HEK293T (cell line): ENCODE measurements at regions not wholly inside any gene's neighbourhood (a gene's known extent, or its start where the extent isn't known, plus 50 kb on each side); places are given as distances from the start of the nearest gene placed in this dataset.

Experiments used
- CTCF ChIA-PET: fragments of 350-600 bp; formaldehyde crosslinking; extraction: SDS; loops from one replicate; lab custom pipeline; 2021; ENCODE audit warnings: antibody characterized with exemption, inconsistent platforms; lab: Yijun Ruan, JAX
- POLR2A ChIA-PET: fragments of 350-600 bp; formaldehyde crosslinking; extraction: SDS; loops from one replicate; lab custom pipeline; 2020; ENCODE audit warnings: antibody characterized with exemption, inconsistent platforms; lab: Yijun Ruan, JAX
- DNase-seq: peaks from one replicate; pipeline ENCODE4 v3.0.0; 2012; ENCODE audit warnings: mixed read lengths; ENCODE audit errors: extremely low spot score
- ARNT ChIP-seq: fragments of 450-650 bp; IDR thresholded peaks from 2 replicates; pipeline ENCODE4 v1.6.1; 2017; ENCODE audit warnings: mild to moderate bottlenecking
- BHLHE40 ChIP-seq: fragments of 450-650 bp; IDR thresholded peaks from 2 replicates; pipeline ENCODE4 v1.6.1; 2016; ENCODE audit warnings: mild to moderate bottlenecking, moderate library complexity, borderline replicate concordance
- CTBP1 ChIP-seq: fragments of 450-650 bp; IDR thresholded peaks from 2 replicates; pipeline ENCODE4 v1.6.1; 2016; ENCODE audit warnings: borderline replicate concordance
- ELF4 ChIP-seq: fragments of 450-650 bp; IDR thresholded peaks from 2 replicates; pipeline ENCODE4 v1.6.1; 2017; ENCODE audit warnings: antibody characterized with exemption
- FOXA1 ChIP-seq: fragments of 450-650 bp; IDR thresholded peaks from 2 replicates; pipeline ENCODE4 v1.6.1; 2016; ENCODE audit warnings: mild to moderate bottlenecking
- FOXK2 ChIP-seq: fragments of 450-650 bp; IDR thresholded peaks from 2 replicates; pipeline ENCODE4 v1.6.1; 2016; ENCODE audit warnings: mild to moderate bottlenecking
- FOXM1 ChIP-seq: fragments of 450-650 bp; IDR thresholded peaks from 2 replicates; pipeline ENCODE4 v1.6.1; 2017; ENCODE audit warnings: mild to moderate bottlenecking, borderline replicate concordance
- HDGF ChIP-seq: fragments of 450-650 bp; IDR thresholded peaks from 2 replicates; pipeline ENCODE4 v1.6.1; 2017; ENCODE audit warnings: antibody characterized with exemption, borderline replicate concordance
- L3MBTL2 ChIP-seq: fragments of 450-650 bp; conservative IDR thresholded peaks from 2 replicates; pipeline ENCODE4 v1.6.1; 2016; ENCODE audit warnings: mild to moderate bottlenecking
- LEF1 ChIP-seq: fragments of 450-650 bp; IDR thresholded peaks from 2 replicates; pipeline ENCODE4 v1.6.1; 2017; ENCODE audit warnings: mild to moderate bottlenecking, borderline replicate concordance
- NFRKB ChIP-seq: fragments of 450-650 bp; IDR thresholded peaks from 2 replicates; pipeline ENCODE4 v1.6.1; 2016; ENCODE audit warnings: mild to moderate bottlenecking, moderate library complexity
- SP1 ChIP-seq: fragments of 450-650 bp; IDR thresholded peaks from 2 replicates; pipeline ENCODE4 v1.6.1; 2017
- SUZ12 ChIP-seq: fragments of 450-650 bp; IDR thresholded peaks from 2 replicates; pipeline ENCODE4 v1.6.1; 2016; ENCODE audit warnings: mild to moderate bottlenecking
- TARDBP ChIP-seq: fragments of 450-650 bp; IDR thresholded peaks from 2 replicates; pipeline ENCODE4 v1.6.1; 2016
- ZNF384 ChIP-seq: fragments of 450-650 bp; IDR thresholded peaks from 2 replicates; pipeline ENCODE4 v1.6.1; 2016
- TF ChIP-seq, protein P1 (sequence below): fragments of 450-650 bp; IDR thresholded peaks from 2 replicates; pipeline ENCODE4 v1.6.1; 2016

DNA sequence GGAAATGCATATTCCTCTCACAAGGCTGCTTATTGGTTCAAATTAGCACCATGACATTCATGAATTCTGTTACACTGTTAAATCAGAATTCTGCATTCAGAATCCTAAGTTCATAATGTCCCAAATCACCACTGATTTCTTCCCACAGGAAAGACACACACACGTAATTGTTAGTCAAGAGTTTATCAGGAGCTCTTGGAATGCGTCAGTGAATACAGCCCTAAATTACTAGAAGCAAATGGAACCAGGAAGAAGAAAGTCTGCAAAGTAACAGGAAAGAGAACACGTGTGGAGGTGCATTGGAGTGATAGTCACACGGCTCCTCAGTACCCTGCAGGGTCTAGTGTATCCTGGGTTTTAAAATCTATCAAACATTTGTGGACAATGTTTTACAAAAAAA lies 110.2 kb downstream of the ANXA2R start:
- ChIA-PET CTCF (no interaction called here), POLR2A (no interaction called here)
- DNase-seq: no peak
- TF ChIP-seq FOXM1: no peak
- no peak for TF ChIP-seq HDGF
- no peak for TF ChIP-seq ARNT
- no peak for TF ChIP-seq LEF1
- TF ChIP-seq SP1: no peak
- no peak for TF ChIP-seq TARDBP

DNA sequence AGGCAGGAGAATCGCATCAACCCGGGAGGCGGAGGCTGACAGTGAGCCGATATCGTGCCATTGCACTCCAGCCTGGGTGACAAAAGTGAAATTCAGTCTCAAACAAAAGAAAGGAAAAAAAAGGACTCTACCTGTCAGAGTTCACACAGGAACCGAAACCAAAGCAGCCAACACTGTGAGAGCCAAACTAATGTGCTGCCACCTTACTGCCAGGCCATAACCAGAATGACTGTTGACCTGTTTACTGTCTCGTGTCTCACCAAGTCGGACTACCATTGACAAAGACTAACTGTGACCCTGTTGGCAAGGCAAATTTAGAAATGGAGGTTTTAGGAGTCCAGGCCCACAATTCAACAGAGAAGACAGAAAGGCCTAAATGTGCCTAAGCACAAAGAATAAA lies 112.4 kb downstream of the ANXA2R start:
- ChIA-PET CTCF (no interaction called here), POLR2A (no interaction called here)
- no peak for DNase-seq
- TF ChIP-seq, protein P1, sequence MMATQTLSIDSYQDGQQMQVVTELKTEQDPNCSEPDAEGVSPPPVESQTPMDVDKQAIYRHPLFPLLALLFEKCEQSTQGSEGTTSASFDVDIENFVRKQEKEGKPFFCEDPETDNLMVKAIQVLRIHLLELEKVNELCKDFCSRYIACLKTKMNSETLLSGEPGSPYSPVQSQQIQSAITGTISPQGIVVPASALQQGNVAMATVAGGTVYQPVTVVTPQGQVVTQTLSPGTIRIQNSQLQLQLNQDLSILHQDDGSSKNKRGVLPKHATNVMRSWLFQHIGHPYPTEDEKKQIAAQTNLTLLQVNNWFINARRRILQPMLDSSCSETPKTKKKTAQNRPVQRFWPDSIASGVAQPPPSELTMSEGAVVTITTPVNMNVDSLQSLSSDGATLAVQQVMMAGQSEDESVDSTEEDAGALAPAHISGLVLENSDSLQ: no peak
- TF ChIP-seq SUZ12: no peak
- no peak for TF ChIP-seq FOXK2
- no peak for TF ChIP-seq FOXM1
- TF ChIP-seq ZNF384: no peak
- TF ChIP-seq ARNT: no peak
- TF ChIP-seq LEF1: no peak
- no peak for TF ChIP-seq HDGF
- TF ChIP-seq TARDBP: no peak
- TF ChIP-seq CTBP1: no peak
- no peak for TF ChIP-seq NFRKB
- no peak for TF ChIP-seq SP1
- TF ChIP-seq ELF4: no peak
- no peak for TF ChIP-seq FOXA1
- no peak for TF ChIP-seq L3MBTL2
- TF ChIP-seq BHLHE40: no peak

- TF ChIP-seq L3MBTL2: no peak
- no peak for TF ChIP-seq ARNT
- TF ChIP-seq SP1: no peak
- no peak for TF ChIP-seq ZNF384
- no peak for TF ChIP-seq LEF1
- TF ChIP-seq TARDBP: no peak
- TF ChIP-seq FOXK2: no peak
- no peak for TF ChIP-seq NFRKB
- no peak for TF ChIP-seq CTBP1
- TF ChIP-seq FOXM1: no peak
- no peak for TF ChIP-seq BHLHE40
- TF ChIP-seq ELF4: no peak
- no peak for TF ChIP-seq HDGF
- TF ChIP-seq SUZ12: no peak
- TF ChIP-seq, protein P1: no peak
- no peak for TF ChIP-seq FOXA1
- no peak for DNase-seq
- ChIA-PET CTCF (interaction anchor here (1.1 kb wide), 1 partner anchor 16 kb away, joined by 3 read pairs; no protein-coding TSS in a partner anchor), POLR2A (no interaction called here)
These were observed 113.0 kb upstream of the SELENOP start for GRCh38 chr5:42924686-42925085.

DNA sequence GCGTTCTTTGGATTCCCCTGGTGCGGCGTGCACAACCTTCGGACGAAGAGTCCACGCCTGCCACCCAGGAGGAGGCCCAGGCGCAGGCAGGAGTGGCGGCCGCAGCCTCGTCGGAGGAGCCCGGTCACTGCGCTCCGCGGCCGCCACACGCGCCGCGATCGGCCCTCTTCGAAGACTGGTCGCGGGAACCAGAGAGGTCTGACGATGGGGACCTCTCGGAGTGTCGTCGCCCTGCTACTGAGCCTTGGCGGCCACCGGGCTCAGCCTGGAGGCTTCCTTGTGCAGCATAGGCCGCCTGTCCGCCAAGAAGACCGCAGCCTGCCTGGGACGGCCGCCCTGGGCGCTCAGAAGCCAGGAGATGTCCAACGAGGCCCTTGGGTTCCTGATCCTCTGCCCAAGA lies 112.5 kb upstream of the SELENOP start:
- no peak for DNase-seq
- TF ChIP-seq NFRKB (no peak), BHLHE40 (no peak), ARNT (no peak), FOXA1 (no peak), TARDBP (no peak), HDGF (no peak), CTBP1 (no peak), FOXM1 (no peak)
- TF ChIP-seq, protein P1: no peak
- POLR2A ChIA-PET: no interaction called here
- CTCF ChIA-PET: interaction anchor here (1.1 kb wide), 1 partner anchor 16 kb away, joined by 3 read pairs; no protein-coding TSS in a partner anchor

DNA sequence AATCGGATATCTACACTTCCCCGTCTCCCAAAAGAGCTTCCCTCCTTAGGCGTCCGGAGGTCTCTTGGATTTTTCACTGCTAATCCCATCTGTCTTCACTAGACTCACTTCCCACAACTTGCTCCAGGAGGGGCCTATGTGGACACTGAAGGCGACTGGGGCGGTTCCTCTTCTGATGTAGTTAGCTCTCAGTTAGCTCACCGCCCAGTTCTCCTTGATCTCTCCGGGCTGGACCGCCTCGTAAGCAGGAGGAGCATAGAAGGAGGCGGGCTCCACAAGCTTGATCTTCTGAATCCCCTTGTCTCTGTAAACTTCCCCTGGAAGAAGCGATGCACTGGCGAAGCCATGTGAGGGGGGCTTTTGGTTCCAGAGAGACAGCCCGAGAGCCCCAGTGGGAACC lies 112.0 kb upstream of the SELENOP start:
- ChIA-PET POLR2A (no interaction called here), CTCF (interaction anchor here (1.1 kb wide), 1 partner anchor 15 kb away, joined by 3 read pairs; no protein-coding TSS in a partner anchor)
- DNase-seq: no peak
- TF ChIP-seq TARDBP (no peak), L3MBTL2 (no peak), ARNT (no peak), HDGF (no peak), ZNF384 (no peak), NFRKB (no peak), SP1 (no peak), SUZ12 (no peak), LEF1 (no peak), FOXK2 (no peak), FOXM1 (no peak), FOXA1 (no peak), ELF4 (no peak)
- TF ChIP-seq, protein P1: no peak

DNA sequence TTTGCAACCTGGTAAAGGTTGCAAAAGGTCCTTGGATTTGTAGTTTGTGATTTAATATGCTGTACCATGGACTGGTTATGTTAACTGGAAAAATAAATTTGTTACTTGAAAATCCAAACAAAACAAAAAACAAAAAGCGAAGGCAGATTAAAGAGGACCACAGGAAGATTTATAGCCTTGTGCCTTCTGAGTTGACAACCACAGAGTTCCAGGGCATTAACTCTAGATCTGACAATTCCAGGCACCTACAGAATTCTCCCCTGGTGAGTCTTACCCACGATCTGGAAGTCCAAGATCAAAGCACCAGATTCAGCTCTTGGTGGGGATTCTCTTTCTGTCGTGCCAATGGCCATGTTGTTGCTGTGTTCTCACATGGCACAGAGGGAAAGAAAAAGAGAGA lies 107.9 kb upstream of the SELENOP start:
- TF ChIP-seq L3MBTL2 (no peak), SUZ12 (no peak), ELF4 (no peak), FOXA1 (no peak), FOXK2 (no peak), SP1 (no peak), LEF1 (no peak), HDGF (no peak), ZNF384 (no peak), ARNT (no peak), CTBP1 (no peak), FOXM1 (no peak), TARDBP (no peak)
- TF ChIP-seq, protein P1: no peak
- POLR2A ChIA-PET: no interaction called here
- no peak for DNase-seq
- CTCF ChIA-PET: interaction anchor here (0.8 kb wide), 1 partner anchor 1082 kb away, joined by 3 read pairs; no protein-coding TSS in a partner anchor
